ENCODE measurements at regions not wholly inside any gene's neighbourhood (a gene's known extent, or its start where the extent isn't known, plus 50 kb on each side); places are given as distances from the start of the nearest gene placed in this dataset.

DNA sequence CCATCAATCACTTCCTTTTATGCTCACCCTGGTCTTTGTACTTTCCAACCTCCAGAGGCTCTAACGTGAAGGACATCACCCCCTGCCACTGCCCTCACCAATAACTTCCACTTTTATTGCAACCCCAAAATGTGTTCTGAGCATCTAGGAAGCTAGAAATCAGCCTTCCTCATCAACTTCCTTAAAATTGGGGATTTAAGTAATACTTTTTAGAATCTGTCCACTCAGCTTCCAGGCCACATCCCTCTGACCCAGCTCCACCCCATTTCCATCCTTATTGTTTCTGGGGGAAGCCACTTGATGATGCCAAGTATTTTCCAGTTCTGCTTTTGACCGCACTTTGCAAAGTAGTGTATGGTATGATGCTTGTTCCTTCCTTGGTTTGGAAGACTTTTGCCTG lies 73.5 kb upstream of the XCR1 start:
- H3K4me3 ChIP-seq (replicated peaks in 1 of 3; ENCODE audit: low read depth in 2 of 3, low read length in 3 of 3) = no peak overlapping the region
- H3K27me3 ChIP-seq (ENCODE audit: control insufficient read depth in 2 of 2, insufficient read depth in 2 of 2, low read length in 2 of 2) = no peaks in the 10 kb centered on the region
- TF ChIP-seq, protein P1, sequence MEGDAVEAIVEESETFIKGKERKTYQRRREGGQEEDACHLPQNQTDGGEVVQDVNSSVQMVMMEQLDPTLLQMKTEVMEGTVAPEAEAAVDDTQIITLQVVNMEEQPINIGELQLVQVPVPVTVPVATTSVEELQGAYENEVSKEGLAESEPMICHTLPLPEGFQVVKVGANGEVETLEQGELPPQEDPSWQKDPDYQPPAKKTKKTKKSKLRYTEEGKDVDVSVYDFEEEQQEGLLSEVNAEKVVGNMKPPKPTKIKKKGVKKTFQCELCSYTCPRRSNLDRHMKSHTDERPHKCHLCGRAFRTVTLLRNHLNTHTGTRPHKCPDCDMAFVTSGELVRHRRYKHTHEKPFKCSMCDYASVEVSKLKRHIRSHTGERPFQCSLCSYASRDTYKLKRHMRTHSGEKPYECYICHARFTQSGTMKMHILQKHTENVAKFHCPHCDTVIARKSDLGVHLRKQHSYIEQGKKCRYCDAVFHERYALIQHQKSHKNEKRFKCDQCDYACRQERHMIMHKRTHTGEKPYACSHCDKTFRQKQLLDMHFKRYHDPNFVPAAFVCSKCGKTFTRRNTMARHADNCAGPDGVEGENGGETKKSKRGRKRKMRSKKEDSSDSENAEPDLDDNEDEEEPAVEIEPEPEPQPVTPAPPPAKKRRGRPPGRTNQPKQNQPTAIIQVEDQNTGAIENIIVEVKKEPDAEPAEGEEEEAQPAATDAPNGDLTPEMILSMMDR (IDR thresholded peaks at IDR 0.05) = no peak
- H3K9me3 Mint-ChIP-seq = peaks cover 0 to 8% (median 0%) of the 10 kb centered on the region in 7 donors
- peak; percentile 94 to 97 (median 96) for DNase-seq
- peaks cover 10% of the 10 kb centered on the region for H3K79me2 ChIP-seq (ENCODE audit: insufficient read depth, low read length)
- no peak overlapping the region for H2AFZ ChIP-seq (ENCODE audit: insufficient read depth, low read depth, low read length, poor library complexity, severe bottlenecking)
- H3K4me3 Mint-ChIP-seq = peak overlapping the region; percentile 29 to 65
- H3K4me1 Mint-ChIP-seq = peaks cover 90% of the 10 kb centered on the region
- H3K4me1 ChIP-seq (ENCODE audit: control insufficient read depth in 1 of 2, insufficient read depth in 2 of 2, low read length in 2 of 2) = peaks cover 91 to 93% of the 10 kb centered on the region in 2 donors
- H3K36me3 ChIP-seq (replicated peaks in 1 of 2; ENCODE audit: control insufficient read depth in 1 of 2, insufficient read depth in 2 of 2, low read length in 2 of 2) = no peaks in the 10 kb centered on the region
- H3K27ac ChIP-seq (ENCODE audit: low read depth in 1 of 2, low read length in 2 of 2) = peak overlapping the region; percentile 98 to 100
- no peaks in the 10 kb centered on the region for H3K9me3 ChIP-seq (replicated peaks in 1 of 2; ENCODE audit: control insufficient read depth in 1 of 2, insufficient read depth in 1 of 2, low read length in 2 of 2)
- H3K27me3 Mint-ChIP-seq (ENCODE audit: low read depth in 3 of 3) = peaks cover 0 to 5% (median 0%) of the 10 kb centered on the region in 3 donors
- WGBS (ENCODE audit: insufficient coverage) = 0% methylated on average over 1 of the region's 2 CpGs
- intact Hi-C loops (cut with micrococcal nuclease) = no loop called here
- peak overlapping the region; percentile 96 to 100 (median 99) for H3K27ac Mint-ChIP-seq
- no peaks in the 10 kb centered on the region for H4K20me1 ChIP-seq (ENCODE audit: insufficient read depth, low read length)
- H3K9ac ChIP-seq (ENCODE audit: insufficient read depth, low read length, poor library complexity, severe bottlenecking) = peak overlapping the region; percentile 12
- peak overlapping the region; percentile 38 for H3K4me2 ChIP-seq (replicated peaks; ENCODE audit: extremely low read depth, low read length, poor library complexity, severe bottlenecking)
- H3K36me3 Mint-ChIP-seq = peaks cover 11 to 20% of the 10 kb centered on the region in 2 donors

DNA sequence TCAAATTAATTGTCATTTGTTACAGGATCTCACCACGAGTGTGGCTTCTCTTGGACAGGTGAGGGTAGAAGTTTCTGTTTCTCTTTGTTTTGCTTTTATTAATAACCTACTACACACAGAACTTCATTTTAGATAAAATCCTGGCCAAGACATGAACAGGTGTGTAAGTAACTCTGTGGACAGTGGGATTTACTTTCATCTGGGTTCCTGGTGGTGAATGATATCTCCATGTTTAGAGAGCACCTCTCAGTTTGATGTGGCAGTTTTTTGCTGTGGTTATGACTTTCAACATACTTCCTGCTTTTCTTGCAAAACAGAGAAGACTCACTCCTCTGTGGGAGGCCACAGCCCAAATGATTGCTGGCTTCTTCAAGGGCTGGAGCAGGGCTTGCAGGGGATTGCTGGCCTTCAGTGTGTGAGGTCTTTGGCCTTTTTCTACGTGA lies 71.1 kb upstream of the XCR1 start:
- peak overlapping the region in 1 of 3 experiments; percentile 21 for H3K4me3 ChIP-seq (replicated peaks in 1 of 3; ENCODE audit: low read depth in 2 of 3, low read length in 3 of 3)
- H4K20me1 ChIP-seq (ENCODE audit: insufficient read depth, low read length) = no peaks in the 10 kb centered on the region
- Mint-ChIP-seq H3K36me3 (peaks cover 14 to 29% of the 10 kb centered on the region in 2 donors), H3K9me3 (peaks cover 0 to 16% (median 3%) of the 10 kb centered on the region in 7 donors), H3K27me3 (ENCODE audit: low read depth in 3 of 3) (peaks cover 0 to 5% (median 0%) of the 10 kb centered on the region in 3 donors), H3K4me3 (peak overlapping the region; percentile 65 to 83), H3K27ac (peak overlapping the region; percentile 98 to 100 (median 99)), H3K4me1 (peaks cover 94% of the 10 kb centered on the region)
- intact Hi-C loops (cut with micrococcal nuclease) = loop anchor here (1.0 kb wide), 2 partner anchors 8 to 9 kb away; no protein-coding TSS in a partner anchor
- peak overlapping the region; percentile 80 for H3K9ac ChIP-seq (ENCODE audit: insufficient read depth, low read length, poor library complexity, severe bottlenecking)
- H2AFZ ChIP-seq (ENCODE audit: insufficient read depth, low read depth, low read length, poor library complexity, severe bottlenecking) = no peak overlapping the region
- H3K36me3 ChIP-seq (replicated peaks in 1 of 2; ENCODE audit: control insufficient read depth in 1 of 2, insufficient read depth in 2 of 2, low read length in 2 of 2) = no peaks in the 10 kb centered on the region
- H3K9me3 ChIP-seq (replicated peaks in 1 of 2; ENCODE audit: control insufficient read depth in 1 of 2, insufficient read depth in 1 of 2, low read length in 2 of 2) = peaks cover 0 to 4% of the 10 kb centered on the region in 2 donors
- TF ChIP-seq, protein P1 (IDR thresholded peaks at IDR 0.05) = no peak
- 0% methylated on average over 1 of the region's 2 CpGs for WGBS (ENCODE audit: insufficient coverage)
- H3K27ac ChIP-seq (ENCODE audit: low read depth in 1 of 2, low read length in 2 of 2) = peak overlapping the region; percentile 98 to 100
- H3K4me2 ChIP-seq (replicated peaks; ENCODE audit: extremely low read depth, low read length, poor library complexity, severe bottlenecking) = peak overlapping the region; percentile 18
- peaks cover 10% of the 10 kb centered on the region for H3K79me2 ChIP-seq (ENCODE audit: insufficient read depth, low read length)
- H3K4me1 ChIP-seq (ENCODE audit: control insufficient read depth in 1 of 2, insufficient read depth in 2 of 2, low read length in 2 of 2) = peaks cover 97 to 98% of the 10 kb centered on the region in 2 donors
- DNase-seq = peak; percentile 88 to 94 (median 92)
- H3K27me3 ChIP-seq (ENCODE audit: control insufficient read depth in 2 of 2, insufficient read depth in 2 of 2, low read length in 2 of 2) = no peaks in the 10 kb centered on the region

All from CD14-positive monocyte (primary cell).